Hepatic stellate cell (primary cell): ENCODE measurements at regions not wholly inside any gene's neighbourhood (a gene's known extent, or its start where the extent isn't known, plus 50 kb on each side); places are given as distances from the start of the nearest gene placed in this dataset.

Source experiments
- DNase-seq: peaks from one replicate; pipeline ENCODE4 v3.0.0; 2011; ENCODE audit warnings: low spot score

DNA sequence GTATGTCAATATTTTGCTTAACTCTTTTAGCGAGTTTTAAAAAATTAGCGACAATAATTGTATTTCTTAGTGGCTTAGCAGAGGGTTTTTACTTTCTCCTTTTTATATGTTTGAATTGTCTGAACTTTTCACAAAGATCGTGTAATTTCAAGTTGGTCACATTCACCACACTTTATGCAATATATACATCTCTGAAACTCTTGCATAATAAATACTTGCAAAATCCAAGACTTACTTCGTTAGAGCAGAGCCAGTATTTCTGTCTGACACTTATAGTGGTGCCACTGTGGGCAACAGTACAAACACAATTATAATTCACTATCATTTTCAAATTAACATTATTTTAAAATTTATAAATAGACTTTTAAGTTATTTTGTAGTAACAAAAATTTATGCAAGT, 62.0 kb downstream of the SUCNR1 start:
- no peak for DNase-seq

DNA sequence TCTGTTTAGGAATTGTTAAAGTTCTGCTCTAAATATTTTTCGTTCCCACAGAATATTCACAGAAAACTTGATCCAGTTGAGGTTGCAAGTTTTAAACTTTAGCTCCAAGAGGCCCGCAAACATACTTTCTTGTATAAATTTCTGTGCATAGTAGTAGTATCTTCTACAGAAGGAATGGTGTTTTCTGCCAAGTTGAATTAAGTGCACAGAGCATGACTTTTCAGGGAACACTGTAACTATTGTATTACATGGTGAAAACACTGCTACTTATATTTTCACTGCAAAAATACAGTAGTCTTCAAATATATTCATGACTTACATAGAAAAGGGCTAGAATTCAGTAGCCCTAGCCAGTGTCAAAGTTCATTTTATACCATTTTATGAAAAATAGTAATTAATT, 67.0 kb downstream of the SUCNR1 start:
- no peak for DNase-seq

DNA sequence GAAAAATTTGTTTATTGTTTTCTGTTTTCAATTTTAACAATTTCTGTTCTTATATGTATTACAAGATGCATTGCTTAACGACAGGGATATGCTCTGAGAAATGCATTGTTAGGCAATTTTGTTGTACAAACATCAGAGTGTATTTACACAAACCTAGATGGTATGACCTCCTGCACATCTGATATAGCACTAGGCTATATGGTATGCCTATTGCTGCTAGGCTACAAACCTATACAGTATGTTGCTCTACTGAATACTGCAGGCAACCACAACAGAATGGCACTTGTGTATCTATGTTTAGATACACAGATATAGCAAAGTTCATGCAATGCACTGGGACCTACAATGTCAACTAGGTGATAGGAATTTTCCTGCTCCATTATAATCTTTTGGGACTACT, 70.1 kb downstream of the SUCNR1 start:
- no peak for DNase-seq

DNA sequence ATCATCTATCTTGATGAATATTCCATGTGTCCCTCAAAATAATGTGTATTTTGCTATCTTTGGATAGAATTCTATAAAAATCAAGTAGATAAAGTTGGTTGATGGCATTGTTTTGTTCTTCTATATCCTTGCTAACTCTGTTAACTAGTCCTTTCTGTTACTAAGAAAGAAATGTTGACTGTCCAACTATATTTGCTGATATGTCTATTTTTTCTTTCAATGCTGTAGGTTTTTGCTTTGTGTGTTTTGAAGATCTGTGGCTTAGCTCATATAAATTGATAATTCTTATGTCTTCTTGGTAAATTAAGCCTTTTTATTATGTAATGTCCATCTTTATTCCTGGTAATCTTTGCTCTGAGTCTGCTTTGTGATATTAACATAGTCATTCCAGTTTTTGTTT, 70.9 kb downstream of the SUCNR1 start:
- no peak for DNase-seq

DNA sequence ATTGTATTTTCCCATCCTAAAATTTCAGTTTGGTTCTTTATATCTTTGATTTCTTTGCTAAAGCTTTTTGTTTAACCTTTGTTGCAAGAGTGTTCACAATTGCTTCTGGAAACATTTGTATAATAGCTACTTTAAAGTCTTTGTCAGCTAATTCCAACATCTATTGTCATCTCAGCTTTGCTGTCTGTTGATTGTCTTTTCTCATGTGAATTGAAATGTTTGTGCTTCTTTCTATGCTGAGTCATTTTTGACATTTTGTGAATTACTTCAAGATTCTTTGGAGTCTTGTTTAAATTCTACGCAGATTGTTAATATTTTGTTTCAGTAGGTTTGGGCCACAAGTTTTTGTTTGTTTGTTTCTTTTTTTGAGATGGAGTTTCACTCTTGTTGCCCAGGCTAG, 73.2 kb downstream of the SUCNR1 start:
- no peak for DNase-seq

DNA sequence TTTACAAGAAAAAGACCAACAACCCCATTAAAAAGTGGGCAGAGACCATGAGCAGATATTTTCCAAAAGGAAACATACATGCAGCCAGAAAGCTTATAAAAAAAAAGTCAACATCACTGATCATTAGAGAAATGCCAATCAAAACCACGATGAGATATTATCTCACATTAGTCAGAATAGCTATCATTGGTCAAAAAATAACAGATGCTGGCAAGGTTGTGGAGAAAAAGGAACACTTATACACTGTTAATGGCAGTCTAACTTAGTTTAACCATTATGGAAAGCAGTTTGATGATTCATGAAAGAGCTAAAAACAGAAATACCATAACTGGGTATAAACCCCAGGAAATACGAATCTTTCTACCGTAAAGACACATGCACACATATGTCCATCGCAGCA, 76.3 kb downstream of the SUCNR1 start:
- no peak for DNase-seq

DNA sequence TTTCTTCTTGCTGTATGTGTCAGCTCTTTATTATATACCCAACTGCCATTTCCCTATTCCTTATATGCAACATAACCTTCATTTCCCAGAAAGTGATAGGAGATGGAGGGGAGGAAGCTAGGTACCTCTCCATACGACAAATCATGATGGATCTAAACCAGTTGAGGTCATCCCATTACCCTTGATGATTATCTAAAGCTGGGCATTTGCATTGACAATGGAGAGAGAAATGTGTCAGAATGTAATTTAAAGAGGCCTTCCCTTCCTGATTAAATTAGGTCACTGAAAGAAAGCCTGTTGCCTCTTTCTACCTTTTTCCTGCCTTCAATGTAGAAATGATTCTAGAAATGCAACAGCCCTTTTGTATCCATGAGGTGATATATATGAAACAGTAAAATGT, 81.9 kb downstream of the SUCNR1 start:
- no peak for DNase-seq

DNA sequence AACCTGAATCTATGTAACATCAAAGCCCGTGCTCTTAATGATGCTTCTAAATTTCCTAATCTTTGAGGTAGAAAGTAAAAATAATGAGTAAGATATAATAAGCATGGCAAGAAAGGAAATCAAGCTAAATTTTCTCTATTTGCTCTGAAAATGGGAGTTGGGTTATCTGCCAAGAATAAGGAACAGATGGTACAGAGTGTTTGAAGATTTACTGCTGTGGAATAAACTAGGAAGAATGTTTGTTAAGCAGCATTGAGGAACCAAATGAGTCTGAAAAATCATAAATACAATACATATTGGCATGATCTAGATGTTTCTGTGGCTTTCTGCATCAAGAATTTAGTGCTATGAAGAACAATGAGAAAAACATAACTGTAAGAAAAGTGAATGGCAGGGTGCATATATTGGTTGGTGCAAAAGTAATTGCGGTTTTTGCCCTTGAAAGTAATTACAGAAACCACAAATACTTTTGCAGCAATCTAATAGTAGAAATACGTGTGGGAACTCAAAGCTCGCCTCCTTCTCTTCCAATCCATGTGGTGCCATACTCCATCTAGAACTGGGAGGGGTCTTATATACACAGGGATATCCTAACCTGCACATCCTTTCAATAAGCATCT, 87.6 kb downstream of the SUCNR1 start:
- DNase-seq = no peak

DNA sequence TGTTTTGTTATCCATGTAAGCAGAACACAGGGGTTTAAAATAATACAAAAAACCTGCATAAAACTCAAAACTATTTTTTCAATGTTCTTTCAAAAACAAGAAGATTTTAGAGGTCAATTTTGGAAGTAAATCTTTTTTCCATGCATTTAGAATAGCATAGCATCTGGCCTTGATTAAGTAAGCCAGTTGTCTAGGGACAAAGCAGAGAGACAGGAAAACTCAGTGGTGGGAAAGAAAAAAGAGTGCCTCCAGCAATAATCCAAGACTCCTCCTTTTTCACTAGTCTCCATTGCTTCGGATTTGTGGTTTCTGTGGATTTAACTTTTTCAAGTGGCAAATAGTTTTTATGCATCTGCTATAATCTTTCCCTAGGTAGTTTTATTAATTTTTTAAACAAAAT, 88.9 kb downstream of the SUCNR1 start:
- no peak for DNase-seq

DNA sequence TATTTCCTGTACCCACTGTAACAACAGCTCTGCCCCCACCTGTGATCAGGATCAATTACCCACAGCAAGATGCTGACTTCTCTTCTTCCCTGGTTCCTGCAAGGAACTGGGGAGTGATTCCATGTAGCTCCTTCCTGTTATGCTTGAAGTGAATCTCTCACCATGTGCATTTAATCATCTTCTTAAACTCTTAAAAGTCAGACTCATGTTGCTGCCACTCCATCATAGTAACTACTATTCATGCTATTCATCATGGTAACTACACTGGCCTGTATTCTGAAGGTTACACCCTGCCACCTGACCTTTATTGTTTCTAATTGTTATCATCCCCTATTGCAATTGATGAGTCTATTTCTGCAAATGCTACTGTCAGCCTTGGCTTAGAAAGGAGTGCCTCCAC, 89.5 kb downstream of the SUCNR1 start:
- DNase-seq = no peak

DNA sequence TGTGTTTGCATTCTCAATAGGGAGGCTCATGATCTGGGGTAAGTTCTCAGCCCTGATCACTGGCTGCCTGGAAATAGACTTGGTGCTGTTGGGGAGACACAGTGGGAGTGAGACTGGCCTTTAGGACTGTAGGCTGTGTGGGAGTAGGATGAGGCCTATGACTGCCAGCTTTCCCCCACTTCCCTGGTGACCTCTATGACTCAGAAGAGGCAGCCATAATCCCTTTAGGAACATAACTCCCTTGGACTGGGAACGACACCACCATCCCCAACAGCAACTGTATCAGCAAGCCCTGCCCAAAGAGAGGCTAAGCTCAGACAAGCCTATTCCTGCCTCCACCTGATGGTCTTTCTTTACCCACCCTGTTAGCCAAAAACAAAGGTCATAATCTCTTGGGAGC, 91.3 kb downstream of the SUCNR1 start:
- DNase-seq = no peak

DNA sequence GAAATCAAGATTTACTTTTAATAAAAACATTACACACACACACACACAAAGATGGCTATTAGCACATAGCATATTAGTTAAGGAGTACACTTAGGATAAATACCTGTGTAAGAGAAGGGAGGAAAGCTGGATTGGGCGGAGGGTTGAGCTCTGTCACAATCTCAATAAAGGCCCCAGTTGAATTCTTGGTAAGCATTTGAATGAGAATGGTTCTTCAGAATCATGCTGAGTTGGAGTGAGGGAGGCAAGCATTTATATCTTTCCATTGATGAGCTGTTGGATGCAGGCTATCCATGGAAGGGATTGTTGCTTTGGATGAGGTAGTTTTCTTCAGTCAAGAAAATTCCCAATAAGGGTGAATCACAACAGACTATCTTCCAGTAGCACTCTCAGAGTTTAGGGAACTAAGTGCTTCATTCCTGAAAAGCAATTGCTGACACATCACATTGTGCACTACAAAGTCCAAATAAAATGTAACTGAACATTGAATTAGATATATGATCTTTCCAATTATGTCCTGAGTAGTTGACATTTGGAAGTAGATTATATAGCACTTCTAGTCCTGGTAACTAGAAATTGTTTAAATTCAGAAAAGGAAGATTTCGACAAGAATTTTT, 95.7 kb downstream of the SUCNR1 start:
- DNase-seq = no peak

DNA sequence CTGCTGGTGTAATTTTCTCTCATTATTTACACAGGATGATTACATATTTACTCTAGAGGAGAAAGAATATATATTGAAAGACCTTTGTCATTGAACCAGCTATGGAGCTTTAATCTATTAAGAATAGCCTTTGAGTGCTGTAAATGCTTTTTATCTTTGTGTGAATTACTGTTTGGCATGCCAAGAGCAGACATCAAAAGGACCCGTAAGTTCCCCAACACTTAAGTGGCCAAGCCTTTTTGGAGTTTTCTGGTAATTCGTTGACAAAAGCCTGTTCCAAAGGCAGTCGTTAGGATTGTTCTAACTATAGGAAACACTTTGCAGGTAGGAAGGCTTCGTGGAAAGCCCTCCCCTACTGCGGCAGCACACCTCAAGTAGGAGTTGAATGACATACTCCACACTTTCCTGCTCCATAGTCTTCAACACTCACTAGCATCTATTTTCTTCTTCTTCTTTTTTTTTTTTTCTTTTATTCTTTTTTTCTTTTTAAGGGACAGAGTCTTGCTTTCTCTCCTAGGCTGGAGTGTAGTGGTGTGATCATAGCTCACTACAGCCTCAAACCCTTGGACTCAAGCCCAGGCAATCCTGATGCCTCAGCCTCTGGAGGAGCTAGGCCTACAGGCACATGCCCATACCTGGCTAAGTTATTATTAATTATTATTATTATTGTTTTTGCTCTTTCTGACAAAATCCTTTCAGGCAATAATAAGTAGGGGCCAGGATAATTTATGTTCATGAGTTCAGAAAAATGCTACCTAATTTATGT, 98.6 kb downstream of the SUCNR1 start:
- no peak for DNase-seq

DNA sequence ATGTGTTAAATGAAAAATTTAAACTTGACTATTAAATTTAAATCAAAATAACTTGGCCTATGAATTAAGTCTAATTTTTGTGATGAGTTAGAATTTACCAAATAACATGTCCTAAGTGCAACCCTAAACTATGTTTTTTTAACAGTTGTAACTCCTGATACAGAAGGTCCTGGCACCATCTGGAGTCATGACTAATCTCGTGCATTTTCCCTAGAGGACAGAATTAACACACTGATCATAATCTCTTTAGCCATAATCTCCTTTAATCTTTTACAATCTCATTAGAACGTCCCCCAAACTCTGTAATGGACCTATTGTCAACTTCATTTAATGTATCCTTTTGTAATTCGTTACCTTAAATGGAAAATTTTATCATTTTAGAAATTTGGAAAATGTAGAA, 100.6 kb downstream of the SUCNR1 start:
- DNase-seq = peak; percentile 3

DNA sequence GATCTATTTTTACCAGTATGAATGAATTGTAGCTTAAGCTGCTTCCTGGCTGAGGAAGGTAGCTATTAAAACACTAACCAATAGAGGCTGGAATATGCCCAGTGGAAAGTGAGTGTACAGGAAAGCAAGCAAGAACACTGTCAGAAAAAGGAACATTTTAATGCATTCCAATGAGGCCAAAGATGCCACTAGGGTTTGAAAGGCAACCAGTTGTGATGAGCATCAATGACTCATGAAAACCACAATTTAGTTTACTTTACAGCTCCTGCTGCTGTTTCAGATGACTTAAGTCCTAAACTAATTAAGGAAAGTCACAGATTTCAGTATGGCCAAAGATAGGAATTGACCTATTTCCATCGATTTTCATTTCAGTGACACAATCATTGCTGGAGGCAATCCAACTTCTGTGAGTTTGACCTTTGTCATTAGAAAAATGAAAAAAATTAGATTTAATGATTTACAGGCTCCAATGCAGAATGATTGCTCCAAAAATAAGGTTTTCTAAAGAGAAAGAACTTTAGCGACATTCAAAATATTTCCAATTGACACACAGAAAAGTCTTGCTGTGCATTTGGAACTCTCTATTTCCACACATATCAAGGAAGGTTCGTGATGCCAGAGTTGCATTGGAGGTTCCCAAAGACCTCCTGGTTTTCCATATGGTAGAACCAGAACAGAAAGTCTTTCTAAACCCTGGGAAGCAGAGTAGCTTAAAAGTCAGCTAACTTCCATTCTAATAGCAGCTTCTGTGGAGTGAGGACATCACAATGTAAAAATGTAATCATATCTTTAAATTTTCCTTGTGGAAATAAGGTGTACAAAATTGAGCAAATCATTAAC, 103.0 kb downstream of the SUCNR1 start:
- DNase-seq = peak; percentile 67

DNA sequence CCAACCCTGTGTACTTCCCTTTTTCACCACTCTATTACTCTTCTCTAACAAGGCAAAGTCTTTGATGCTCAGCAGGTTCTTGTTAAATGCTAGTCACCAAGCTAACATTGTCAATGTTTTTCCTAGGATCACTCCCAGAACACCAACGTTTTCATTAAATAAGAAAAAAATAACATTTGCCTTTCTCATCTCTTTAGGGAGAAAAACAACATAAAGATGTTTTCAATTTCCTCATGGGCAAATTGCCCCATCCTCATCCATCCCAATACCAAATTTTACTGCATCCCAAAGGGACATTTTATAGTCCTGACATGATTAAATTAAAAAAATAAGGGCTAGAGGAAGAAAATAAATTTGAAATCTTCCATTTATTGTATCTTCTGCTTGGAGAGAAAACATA, 106.5 kb downstream of the SUCNR1 start:
- DNase-seq = no peak

DNA sequence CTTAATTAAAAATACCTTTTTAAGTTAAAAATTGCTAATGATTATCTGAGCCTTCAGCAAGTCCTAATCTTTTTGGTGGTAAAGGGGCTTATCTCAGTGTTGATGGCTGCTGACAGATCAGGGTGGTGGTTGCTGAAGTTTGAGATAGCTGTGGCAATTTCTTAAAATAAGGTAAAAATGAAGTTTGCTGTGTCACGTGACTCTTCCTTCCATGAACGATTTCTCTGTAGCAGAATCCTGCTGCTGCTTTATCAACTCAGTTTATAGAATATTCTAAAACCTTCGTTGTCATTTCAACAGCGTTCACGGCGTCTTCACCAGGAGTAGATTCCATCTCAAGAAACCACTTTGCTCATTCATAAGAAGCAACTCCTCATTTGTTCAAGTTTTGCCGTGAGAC, 110.1 kb downstream of the SUCNR1 start:
- DNase-seq = no peak

DNA sequence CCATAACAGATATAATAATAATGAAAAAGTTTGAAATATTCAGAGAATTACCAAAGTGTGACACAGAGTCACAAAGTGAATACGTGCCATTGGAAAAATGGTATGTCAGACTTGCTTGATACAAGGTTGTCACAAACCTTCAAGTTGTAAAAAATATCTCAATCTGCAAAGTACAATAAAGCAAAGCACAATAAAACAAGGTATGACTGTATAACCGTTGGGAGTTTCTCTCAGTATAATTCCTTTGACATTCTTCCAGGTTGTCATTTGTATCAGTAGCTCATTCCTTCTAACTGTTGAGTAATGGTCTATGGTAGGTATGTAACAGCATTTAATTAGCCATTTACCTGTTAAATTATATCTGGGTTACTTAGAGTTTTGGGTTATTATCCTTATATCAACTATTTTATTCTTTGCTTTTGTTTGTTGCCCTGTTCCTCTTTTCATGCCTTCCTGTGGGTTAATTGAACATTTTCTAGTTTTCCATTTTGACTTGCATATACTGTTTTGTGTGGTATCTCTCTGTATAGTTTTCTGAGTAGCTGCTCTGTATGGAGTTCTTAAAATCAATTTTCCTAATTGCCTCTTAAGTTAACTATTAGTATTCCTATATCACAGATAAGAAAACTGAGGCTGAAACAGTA, 112.5 kb downstream of the SUCNR1 start:
- DNase-seq = no peak

DNA sequence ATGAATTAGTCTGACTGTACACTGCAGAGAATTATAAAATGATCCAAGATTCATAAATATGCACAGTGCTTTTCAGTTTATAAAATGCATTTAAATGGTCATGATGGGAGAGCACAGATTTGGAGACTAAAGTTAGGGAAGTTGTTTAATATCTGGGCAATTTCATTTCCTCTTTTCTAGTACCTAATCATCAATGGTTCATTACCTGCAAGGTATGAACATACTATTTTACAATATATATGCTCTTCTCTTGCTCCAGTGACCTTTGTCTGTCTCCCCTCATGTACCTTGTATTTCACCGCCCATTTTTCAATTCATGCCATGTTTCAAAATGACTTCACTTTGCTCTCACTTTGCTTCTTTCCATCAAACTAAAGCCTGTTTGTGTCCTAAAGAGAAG, 114.5 kb downstream of the SUCNR1 start:
- DNase-seq = no peak

DNA sequence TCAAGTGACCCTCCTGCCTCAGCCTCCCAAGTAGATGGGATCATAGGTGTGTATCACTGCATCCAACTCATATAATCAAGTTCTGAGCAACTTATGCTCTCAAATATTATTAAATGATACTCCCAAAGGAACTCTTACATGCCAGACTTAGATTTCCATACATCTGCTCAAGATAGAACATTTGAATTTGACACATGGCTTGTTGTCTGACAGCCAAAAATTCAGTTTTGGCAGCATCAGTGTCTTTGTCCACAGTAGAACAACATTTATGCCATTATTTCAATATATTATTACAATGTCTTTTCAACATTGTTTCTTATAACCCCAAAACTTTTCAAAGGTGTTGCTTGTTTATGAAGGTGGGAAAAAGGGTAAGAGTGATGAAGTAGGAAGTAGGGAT, 116.2 kb downstream of the SUCNR1 start:
- DNase-seq = no peak

DNA sequence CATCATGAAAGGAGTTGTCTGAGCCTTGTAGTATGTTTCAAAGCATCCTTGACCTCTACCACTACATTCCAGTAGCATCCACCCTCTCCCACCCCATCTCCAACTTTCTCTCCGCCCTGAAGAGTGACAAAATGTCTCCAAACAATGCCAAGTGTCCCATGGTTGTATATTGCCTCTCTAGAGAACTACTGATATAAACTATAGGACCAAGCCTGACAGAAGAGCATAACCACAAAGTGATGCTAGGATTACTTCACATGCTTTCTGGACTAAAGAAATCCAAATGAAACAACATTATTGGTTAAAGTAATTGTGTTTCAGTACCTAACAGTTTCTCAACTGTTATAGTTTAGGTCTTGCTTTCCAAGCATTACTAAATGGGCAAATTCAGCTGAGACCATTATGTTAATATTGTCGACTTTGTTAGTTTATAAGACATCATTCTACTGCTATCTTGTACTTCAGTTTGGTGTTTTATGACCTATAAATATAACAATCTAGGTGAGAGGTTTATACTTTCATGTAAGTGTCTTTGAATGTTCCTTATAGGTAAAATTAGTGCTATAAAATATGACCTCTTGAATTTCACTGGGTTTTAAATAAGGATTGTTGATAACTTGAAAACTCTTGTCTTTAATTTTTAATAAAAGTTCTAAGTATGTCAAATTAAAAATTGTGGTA, 117.4 kb downstream of the SUCNR1 start:
- DNase-seq = no peak
